ENCODE measurements at regions not wholly inside any gene's neighbourhood (a gene's known extent, or its start where the extent isn't known, plus 50 kb on each side); places are given as distances from the start of the nearest gene placed in this dataset.

- DNase-seq (ENCODE audit: low read depth), result no peak
- H3K4me3 ChIP-seq (ENCODE audit: low read depth, low read length), result no peak overlapping the region
- no peak for TF ChIP-seq CTCF (conservative IDR thresholded peaks at IDR 0.05; ENCODE audit: low read depth, low read length)
These were observed 52.3 kb upstream of the FAT4 start for GRCh38 chr4:125262502-125262901.

- DNase-seq (ENCODE audit: low read depth), result no peak
- TF ChIP-seq CTCF (conservative IDR thresholded peaks at IDR 0.05; ENCODE audit: low read depth, low read length), result no peak
These were observed 52.7 kb upstream of the FAT4 start for GRCh38 chr4:125262079-125262478.

GRCh38 chr4:125254106-125254505 is 60.6 kb upstream of the FAT4 start:
- no peak overlapping the region for H3K4me3 ChIP-seq (ENCODE audit: low read depth, low read length)
- no peak for TF ChIP-seq CTCF (conservative IDR thresholded peaks at IDR 0.05; ENCODE audit: low read depth, low read length)
- no peak for DNase-seq (ENCODE audit: low read depth)

More at GRCh38 chr4:125262079-125262478, 52.7 kb upstream of the FAT4 start:
- H3K4me3 ChIP-seq (ENCODE audit: low read depth, low read length), result no peak overlapping the region

GRCh38 chr4:125244848-125245450 is 69.8 kb upstream of the FAT4 start:
- no peak for TF ChIP-seq CTCF (conservative IDR thresholded peaks at IDR 0.05; ENCODE audit: low read depth, low read length)
- no peak overlapping the region for H3K4me3 ChIP-seq (ENCODE audit: low read depth, low read length)

GRCh38 chr4:125243789-125244397 is 70.9 kb upstream of the FAT4 start:
- DNase-seq (ENCODE audit: low read depth), result no peak
- TF ChIP-seq CTCF (conservative IDR thresholded peaks at IDR 0.05; ENCODE audit: low read depth, low read length), result no peak
- no peak overlapping the region for H3K4me3 ChIP-seq (ENCODE audit: low read depth, low read length)

More at GRCh38 chr4:125244848-125245450, 69.8 kb upstream of the FAT4 start:
- DNase-seq (ENCODE audit: low read depth), result no peak

GRCh38 chr4:125235971-125236370 is 78.8 kb upstream of the FAT4 start:
- no peak for DNase-seq (ENCODE audit: low read depth)
- no peak for TF ChIP-seq CTCF (conservative IDR thresholded peaks at IDR 0.05; ENCODE audit: low read depth, low read length)

GRCh38 chr4:125231661-125232060 is 83.1 kb upstream of the FAT4 start:
- DNase-seq (ENCODE audit: low read depth), result no peak
- no peak for TF ChIP-seq CTCF (conservative IDR thresholded peaks at IDR 0.05; ENCODE audit: low read depth, low read length)
- no peak overlapping the region for H3K4me3 ChIP-seq (ENCODE audit: low read depth, low read length)

More at GRCh38 chr4:125235971-125236370, 78.8 kb upstream of the FAT4 start:
- H3K4me3 ChIP-seq (ENCODE audit: low read depth, low read length), result no peak overlapping the region

Data from epithelial cell of proximal tubule (primary cell).